DMS 273 (cell line): ENCODE measurements at regions not wholly inside any gene's neighbourhood (a gene's known extent, or its start where the extent isn't known, plus 50 kb on each side); places are given as distances from the start of the nearest gene placed in this dataset.
"Not testable (repeated sequence)": the region's sequence is repeated elsewhere in the genome, so short reads cannot be mapped to it uniquely, and the experiment has no call there.

ENCODE experiments used
- DNase-seq: peaks from one replicate; lab custom pipeline; 2025; ENCODE audit not compliant: unreplicated experiment; lab: John Stamatoyannopoulos, UW

- no peak for DNase-seq
Measured at GRCh38 chr6:113358063-113358583, 499.0 kb upstream of the MARCKS start.

- peak; percentile 81 for DNase-seq
Measured at GRCh38 chr6:113359155-113360140, 497.7 kb upstream of the MARCKS start.

- peak; percentile 11 for DNase-seq
Measured at GRCh38 chr6:113361014-113361645, 496.0 kb upstream of the MARCKS start.

- DNase-seq, result no peak
Measured at GRCh38 chr6:113362301-113363047, 494.7 kb upstream of the MARCKS start.

GRCh38 chr6:113363048-113363798 is 493.9 kb upstream of the MARCKS start:
- no peak for DNase-seq

GRCh38 chr6:113363866-113364265 is 493.3 kb upstream of the MARCKS start:
- no peak for DNase-seq

GRCh38 chr6:113364766-113365165 is 492.4 kb upstream of the MARCKS start:
- no peak for DNase-seq

- no peak for DNase-seq
Measured at GRCh38 chr6:113365191-113365590, 492.0 kb upstream of the MARCKS start.

GRCh38 chr6:113366505-113366904 is 490.6 kb upstream of the MARCKS start:
- no peak for DNase-seq

GRCh38 chr6:113370508-113371502 is 486.3 kb upstream of the MARCKS start:
- DNase-seq, result no peak

GRCh38 chr6:113375466-113375865 is 481.7 kb upstream of the MARCKS start:
- not testable (repeated sequence) for DNase-seq

GRCh38 chr6:113375950-113376846 is 480.9 kb upstream of the MARCKS start:
- DNase-seq, result no peak

- DNase-seq, result no peak
Measured at GRCh38 chr6:113376847-113377165, 480.3 kb upstream of the MARCKS start.

- DNase-seq, result no peak
Measured at GRCh38 chr6:113377362-113377942, 479.7 kb upstream of the MARCKS start.

GRCh38 chr6:113380591-113380990 is 476.6 kb upstream of the MARCKS start:
- no peak for DNase-seq

- no peak for DNase-seq
Measured at GRCh38 chr6:113381232-113381631, 475.9 kb upstream of the MARCKS start.

GRCh38 chr6:113381959-113382358 is 475.2 kb upstream of the MARCKS start:
- peak; percentile 79 for DNase-seq

GRCh38 chr6:113383701-113384100 is 473.4 kb upstream of the MARCKS start:
- no peak for DNase-seq
